Calu3 (cell line): ENCODE measurements at regions not wholly inside any gene's neighbourhood (a gene's known extent, or its start where the extent isn't known, plus 50 kb on each side); places are given as distances from the start of the nearest gene placed in this dataset.

Experiments used
- BruUV-seq: library from RNA; stranded (reverse); fragments of 400-500 nt; replicated peaks from 2 replicates; lab custom pipeline; 2021; lab: Mats Ljungman, UMichigan
- CTCF ChIA-PET: fragments of 300-600 bp; sonication (Branson Sonifier 250); formaldehyde crosslinking; loops from one replicate; lab custom pipeline; 2022; ENCODE audit warnings: antibody characterized with exemption; lab: Charles Lee
- DNase-seq: peaks from one replicate; pipeline ENCODE4 v3.0.0; 2022
- H3K27ac Mint-ChIP-seq: one replicate; pipeline ENCODE4 v1.8.0; 2022; ENCODE audit warnings: mixed read lengths; ENCODE audit not compliant: unreplicated experiment
- H3K27me3 Mint-ChIP-seq: one replicate; pipeline ENCODE4 v1.8.0; 2022; ENCODE audit warnings: mixed read lengths; ENCODE audit not compliant: unreplicated experiment
- H3K36me3 Mint-ChIP-seq: one replicate; pipeline ENCODE4 v1.8.0; 2022; ENCODE audit warnings: mild to moderate bottlenecking, moderate library complexity, mixed read lengths; ENCODE audit not compliant: insufficient read depth, unreplicated experiment
- H3K4me1 Mint-ChIP-seq: one replicate; pipeline ENCODE4 v1.8.0; 2022; ENCODE audit warnings: mild to moderate bottlenecking, low read depth, mixed read lengths; ENCODE audit not compliant: unreplicated experiment
- H3K4me3 Mint-ChIP-seq: one replicate; pipeline ENCODE4 v1.8.0; 2022; ENCODE audit warnings: mild to moderate bottlenecking, low read depth, moderate library complexity, mixed read lengths; ENCODE audit not compliant: unreplicated experiment
- H3K9me3 Mint-ChIP-seq: one replicate; pipeline ENCODE4 v1.8.0; 2022; ENCODE audit warnings: low read depth, mixed read lengths; ENCODE audit not compliant: unreplicated experiment
- CTCF ChIP-seq: fragments of 200-600 bp; IDR thresholded peaks from one replicate; pipeline ENCODE4 v1.8.0; 2022; ENCODE audit warnings: antibody characterized with exemption; ENCODE audit not compliant: unreplicated experiment
- intact Hi-C: fragments of 100-400 bp; cut with micrococcal nuclease; formaldehyde crosslinking; loops from one replicate; pipeline ENCODE4 v1.10.0; 2022; ENCODE audit not compliant: unreplicated experiment

GRCh38 chr12:3375326-3375725 lies 115.7 kb upstream of the PRMT8 start:
- Mint-ChIP-seq H3K36me3 (no peaks in the 10 kb centered on the region), H3K27me3 (peaks cover 66% of the 10 kb centered on the region), H3K9me3 (no peaks in the 10 kb centered on the region), H3K27ac (no peak overlapping the region), H3K4me1 (no peaks in the 10 kb centered on the region), H3K4me3 (no peak overlapping the region)
- no peak for TF ChIP-seq CTCF
- no TSS peak for BruUV-seq
- intact Hi-C loops, result no loop called here
- CTCF ChIA-PET, result no interaction called here
- DNase-seq, result no peak

GRCh38 chr12:3376779-3377455 lies 114.1 kb upstream of the PRMT8 start:
- Mint-ChIP-seq H3K36me3 (no peaks in the 10 kb centered on the region), H3K4me3 (no peak overlapping the region), H3K27me3 (peaks cover 74% of the 10 kb centered on the region), H3K27ac (no peak overlapping the region), H3K9me3 (no peaks in the 10 kb centered on the region), H3K4me1 (no peaks in the 10 kb centered on the region)
- DNase-seq, result no peak
- BruUV-seq, result no TSS peak
- TF ChIP-seq CTCF, result no peak
- intact Hi-C loops, result no loop called here
- CTCF ChIA-PET, result no interaction called here

- no peak overlapping the region for H3K27ac Mint-ChIP-seq
- no peaks in the 10 kb centered on the region for H3K4me1 Mint-ChIP-seq
- no peak overlapping the region for H3K4me3 Mint-ChIP-seq
- H3K27me3 Mint-ChIP-seq, result peaks cover 75% of the 10 kb centered on the region
- TF ChIP-seq CTCF, result no peak
- DNase-seq, result no peak
- BruUV-seq, result no TSS peak
- H3K36me3 Mint-ChIP-seq, result no peaks in the 10 kb centered on the region
- CTCF ChIA-PET, result no interaction called here
- intact Hi-C loops, result no loop called here
- no peaks in the 10 kb centered on the region for H3K9me3 Mint-ChIP-seq
These were observed 112.3 kb upstream of the PRMT8 start for GRCh38 chr12:3378655-3379054.

- H3K27ac Mint-ChIP-seq, result no peak overlapping the region
- H3K4me3 Mint-ChIP-seq, result no peak overlapping the region
- H3K27me3 Mint-ChIP-seq, result peaks cover 75% of the 10 kb centered on the region
- no TSS peak for BruUV-seq
- no peaks in the 10 kb centered on the region for H3K9me3 Mint-ChIP-seq
- intact Hi-C loops, result no loop called here
- CTCF ChIA-PET, result no interaction called here
- TF ChIP-seq CTCF, result no peak
- H3K36me3 Mint-ChIP-seq, result no peaks in the 10 kb centered on the region
- no peaks in the 10 kb centered on the region for H3K4me1 Mint-ChIP-seq
- DNase-seq, result no peak
These were observed 111.9 kb upstream of the PRMT8 start for GRCh38 chr12:3379079-3379478.
